A673 (cell line): ENCODE measurements at regions not wholly inside any gene's neighbourhood (a gene's known extent, or its start where the extent isn't known, plus 50 kb on each side); places are given as distances from the start of the nearest gene placed in this dataset.

ENCODE experiments used
- BruUV-seq: library from RNA; stranded (reverse); fragments of 400-500 nt; replicated peaks from 2 replicates; lab custom pipeline; 2021; lab: Mats Ljungman, UMichigan
- CTCF ChIA-PET: fragments of 300-600 bp; sonication (Branson Sonifier 250); formaldehyde crosslinking; loops from one replicate; lab custom pipeline; 2022; ENCODE audit warnings: antibody characterized with exemption; lab: Charles Lee
- POLR2A ChIA-PET: fragments of 300-600 bp; sonication (Branson Sonifier 250); formaldehyde crosslinking; loops from one replicate; lab custom pipeline; 2022; ENCODE audit warnings: antibody characterized with exemption; ENCODE audit not compliant: low non-redundant PET; lab: Charles Lee
- DNase-seq: peaks from one replicate; pipeline ENCODE4 v3.0.0-alpha.2; 2015; ENCODE audit warnings: low spot score
- H3K27ac ChIP-seq: fragments of 200-600 bp; sonication (generic); 2 replicates; pipeline ENCODE4 v1.5.1; 2016; ENCODE audit warnings: mixed run types, low read depth, mild to moderate bottlenecking, mixed read lengths, antibody characterized with exemption, low read length; ENCODE audit not compliant: poor library complexity, severe bottlenecking
- H3K27me3 ChIP-seq: fragments of 200-600 bp; sonication (generic); replicated peaks from 2 replicates; pipeline ENCODE4 v1.6.1; 2017; ENCODE audit warnings: mixed run types, low read depth, mild to moderate bottlenecking, mixed read lengths, antibody characterized with exemption, low read length; ENCODE audit not compliant: insufficient read depth, poor library complexity
- H3K36me3 ChIP-seq: fragments of 200-600 bp; sonication (generic); 2 replicates; pipeline ENCODE4 v1.6.1; 2016; ENCODE audit warnings: mixed run types, mild to moderate bottlenecking, mixed read lengths, antibody characterized with exemption, low read length; ENCODE audit not compliant: insufficient read depth, poor library complexity, severe bottlenecking
- H3K4me1 ChIP-seq: fragments of 200-600 bp; sonication (generic); 2 replicates; pipeline ENCODE4 v1.6.1; 2017; ENCODE audit warnings: mixed run types, mild to moderate bottlenecking, mixed read lengths, antibody characterized with exemption, low read length; ENCODE audit not compliant: insufficient read depth, poor library complexity, severe bottlenecking
- H3K4me3 ChIP-seq: fragments of 200-600 bp; sonication (generic); 2 replicates; pipeline ENCODE4 v1.5.1; 2016; ENCODE audit warnings: low read depth, mixed run types, mild to moderate bottlenecking, mixed read lengths, low read length; ENCODE audit not compliant: poor library complexity, severe bottlenecking
- H3K9me3 ChIP-seq: fragments of 200-600 bp; sonication (generic); 2 replicates; pipeline ENCODE4 v1.6.1; 2016; ENCODE audit warnings: mixed run types, low read depth, mild to moderate bottlenecking, mixed read lengths, antibody characterized with exemption, low read length; ENCODE audit not compliant: poor library complexity, severe bottlenecking
- CTCF ChIP-seq: fragments of 300-800, 200-600 bp; sonication (generic); conservative IDR thresholded peaks from 2 replicates; pipeline ENCODE4 v1.5.1; 2017; ENCODE audit warnings: low read depth, mild to moderate bottlenecking, antibody characterized with exemption, low read length, moderate library complexity, mixed read lengths
- EZH2 ChIP-seq: fragments of 200-600 bp; sonication (generic); IDR thresholded peaks from 2 replicates; pipeline ENCODE4 v1.6.1; 2017; ENCODE audit warnings: borderline replicate concordance, low read depth, mild to moderate bottlenecking, mixed read lengths, antibody characterized with exemption, low read length; ENCODE audit not compliant: poor library complexity, severe bottlenecking
- intact Hi-C: fragments of 100-400 bp; cut with micrococcal nuclease; formaldehyde crosslinking; loops from one replicate; pipeline ENCODE4 v1.10.0; 2022; ENCODE audit not compliant: unreplicated experiment

- H3K36me3 ChIP-seq: no peaks in the 10 kb centered on the region
- no peak overlapping the region for H3K27ac ChIP-seq
- no peaks in the 10 kb centered on the region for H3K27me3 ChIP-seq
- intact Hi-C loops: no loop called here
- H3K9me3 ChIP-seq: no peaks in the 10 kb centered on the region
- no TSS peak for BruUV-seq
- CTCF ChIA-PET: no interaction called here
- TF ChIP-seq CTCF (no peak), EZH2 (no peak)
- POLR2A ChIA-PET: no interaction called here
- H3K4me3 ChIP-seq: no peak overlapping the region
- no peaks in the 10 kb centered on the region for H3K4me1 ChIP-seq
- DNase-seq: no peak
Observed at GRCh38 chr9:110047232-110047954, 160.6 kb downstream of the C9orf152 start.

- CTCF ChIA-PET: no interaction called here
Observed at GRCh38 chr9:110047955-110048402, 160.0 kb downstream of the C9orf152 start.

GRCh38 chr9:110048403-110048975, 159.5 kb downstream of the C9orf152 start:
- no TSS peak for BruUV-seq
- Histone ChIP-seq H3K4me1 (no peaks in the 10 kb centered on the region), H3K27ac (no peak overlapping the region), H3K36me3 (no peaks in the 10 kb centered on the region), H3K27me3 (no peaks in the 10 kb centered on the region), H3K9me3 (no peaks in the 10 kb centered on the region), H3K4me3 (peak overlapping the region; percentile 79)
- ChIA-PET POLR2A (no interaction called here), CTCF (no interaction called here)
- no peak for TF ChIP-seq CTCF
- no peak for TF ChIP-seq EZH2
- peak; percentile 80 for DNase-seq
- intact Hi-C loops: no loop called here

More at GRCh38 chr9:110047955-110048402, 160.0 kb downstream of the C9orf152 start:
- POLR2A ChIA-PET: no interaction called here
- intact Hi-C loops: no loop called here
- Histone ChIP-seq H3K4me3 (peak overlapping the region; percentile 79), H3K27me3 (no peaks in the 10 kb centered on the region), H3K4me1 (no peaks in the 10 kb centered on the region), H3K27ac (no peak overlapping the region), H3K36me3 (no peaks in the 10 kb centered on the region), H3K9me3 (no peaks in the 10 kb centered on the region)
- BruUV-seq: no TSS peak
- TF ChIP-seq CTCF: no peak
- DNase-seq: no peak
